GM21717 (cell line): ENCODE measurements at regions not wholly inside any gene's neighbourhood (a gene's known extent, or its start where the extent isn't known, plus 50 kb on each side); places are given as distances from the start of the nearest gene placed in this dataset.
"Not testable (repeated sequence)": the region's sequence is repeated elsewhere in the genome, so short reads cannot be mapped to it uniquely, and the experiment has no call there.

Experiments used
- ATAC-seq: cut with Tn5 transposase; IDR thresholded peaks from one replicate; pipeline ENCODE4 v1.9.1; 2021; ENCODE audit warnings: mild to moderate bottlenecking, moderate library complexity; ENCODE audit not compliant: unreplicated experiment

DNA sequence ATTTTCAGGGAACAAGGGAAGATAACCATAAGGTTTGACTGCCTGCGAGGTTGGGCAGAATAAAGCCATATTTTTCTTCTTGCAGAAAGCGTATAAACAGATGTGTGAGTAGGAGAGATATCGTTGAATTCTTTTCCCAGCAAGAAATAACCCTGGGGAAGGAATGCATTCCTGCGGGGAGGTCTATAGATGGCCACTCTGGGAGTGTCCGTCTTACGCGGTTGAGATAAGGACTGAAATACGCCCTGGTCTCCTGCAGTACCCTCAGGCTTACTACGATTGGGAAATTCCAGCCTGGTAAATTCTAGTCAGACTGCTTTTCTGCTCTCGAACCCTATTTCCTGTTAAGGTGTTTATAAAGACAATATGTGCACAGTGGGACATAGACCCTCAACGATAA, 225.0 kb downstream of the LRIG3 start:
- no peak for ATAC-seq

- no peak for ATAC-seq
Observed at GRCh38 chr12:58701536-58701935, 218.8 kb downstream of the LRIG3 start.

GRCh38 chr12:58703866-58704265, 216.4 kb downstream of the LRIG3 start:
- no peak for ATAC-seq

- not testable (repeated sequence) for ATAC-seq
Observed at GRCh38 chr12:58704770-58705169, 215.5 kb downstream of the LRIG3 start.

DNA sequence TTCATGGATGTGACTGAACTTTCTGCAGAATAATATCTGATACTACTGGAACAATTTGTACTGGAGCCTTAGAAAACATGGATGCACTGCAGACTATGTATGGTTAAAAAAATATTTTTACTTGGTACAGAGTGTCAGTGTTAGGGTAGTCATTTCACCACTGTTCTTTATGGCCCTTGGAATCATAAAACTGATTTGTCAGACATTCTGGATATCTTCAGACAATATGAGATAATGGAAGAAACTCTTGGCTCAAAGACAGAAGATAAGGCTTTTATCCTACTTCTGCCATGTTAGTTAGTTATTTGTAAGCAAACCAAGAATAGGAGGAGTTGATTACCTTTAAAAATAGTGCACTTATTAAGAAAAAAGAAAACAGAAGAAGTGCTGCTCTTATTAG, 209.4 kb downstream of the LRIG3 start:
- no peak for ATAC-seq

DNA sequence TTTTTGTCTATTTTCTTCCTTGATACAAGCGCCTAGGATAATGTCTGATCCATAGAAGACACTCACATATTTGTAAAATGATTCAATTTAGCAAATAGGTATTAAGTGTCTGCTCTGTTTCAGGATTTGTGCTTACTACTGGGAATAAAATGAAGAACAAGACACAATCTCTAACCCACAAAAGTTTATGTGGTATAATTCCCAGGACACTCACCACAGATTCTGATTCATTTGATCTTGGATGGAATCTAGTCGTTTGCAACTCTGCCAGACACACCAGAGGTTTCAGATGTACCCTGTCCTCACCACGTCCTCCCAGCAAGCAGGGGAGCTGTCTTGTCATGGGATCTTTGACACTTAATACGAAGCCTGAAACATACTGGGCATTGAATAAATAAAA, 208.3 kb downstream of the LRIG3 start:
- ATAC-seq = no peak

DNA sequence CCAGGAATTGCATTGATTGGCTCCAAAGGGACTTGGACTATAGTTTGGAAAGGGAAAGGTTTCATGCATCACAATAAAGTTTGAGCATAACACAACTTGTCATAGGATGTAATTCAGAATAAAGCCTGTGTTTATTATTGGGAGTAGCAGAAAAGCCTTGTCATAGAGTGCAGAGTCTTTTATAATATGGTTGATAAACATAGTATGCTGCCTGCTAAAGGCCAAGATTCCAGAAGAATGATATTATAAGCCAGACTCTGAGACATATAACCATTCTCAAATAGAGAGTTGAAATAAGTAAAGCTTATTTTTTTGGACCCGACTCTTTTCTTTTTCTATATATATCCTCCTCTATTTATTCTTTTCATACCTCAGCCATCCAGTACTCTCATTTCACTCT, 207.3 kb downstream of the LRIG3 start:
- ATAC-seq = no peak

GRCh38 chr12:58719161-58719560, 201.1 kb downstream of the LRIG3 start:
- ATAC-seq = no peak

- ATAC-seq = no peak
Observed at GRCh38 chr12:58720421-58720820, 199.9 kb downstream of the LRIG3 start.

- ATAC-seq = no peak
Observed at GRCh38 chr12:58725400-58726105, 194.8 kb downstream of the LRIG3 start.

DNA sequence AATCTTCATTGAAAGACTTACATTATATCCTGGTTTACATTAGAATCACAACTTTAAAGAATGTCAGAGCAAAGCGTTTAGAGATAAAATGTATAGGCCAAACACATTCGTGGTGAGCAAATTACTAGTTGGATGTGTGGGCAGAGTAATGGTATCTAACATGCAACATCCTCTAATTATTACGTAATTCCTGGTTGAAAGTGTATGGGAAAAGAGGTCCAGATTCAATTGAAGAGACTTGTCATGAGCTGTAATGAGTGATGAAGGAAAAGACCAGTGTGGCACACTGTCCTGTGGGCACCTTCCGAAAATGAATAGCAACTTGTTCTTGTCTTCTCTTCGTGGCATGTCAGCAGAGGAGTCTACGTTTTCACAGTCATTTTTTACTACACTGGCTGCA, 192.8 kb downstream of the LRIG3 start:
- ATAC-seq = no peak

- no peak for ATAC-seq
Observed at GRCh38 chr12:58728397-58728796, 191.9 kb downstream of the LRIG3 start.

- ATAC-seq = no peak
Observed at GRCh38 chr12:58731096-58731495, 189.2 kb downstream of the LRIG3 start.

- ATAC-seq = no peak
Observed at GRCh38 chr12:58732894-58733293, 187.4 kb downstream of the LRIG3 start.

GRCh38 chr12:58741226-58741625, 179.1 kb downstream of the LRIG3 start:
- ATAC-seq = no peak

DNA sequence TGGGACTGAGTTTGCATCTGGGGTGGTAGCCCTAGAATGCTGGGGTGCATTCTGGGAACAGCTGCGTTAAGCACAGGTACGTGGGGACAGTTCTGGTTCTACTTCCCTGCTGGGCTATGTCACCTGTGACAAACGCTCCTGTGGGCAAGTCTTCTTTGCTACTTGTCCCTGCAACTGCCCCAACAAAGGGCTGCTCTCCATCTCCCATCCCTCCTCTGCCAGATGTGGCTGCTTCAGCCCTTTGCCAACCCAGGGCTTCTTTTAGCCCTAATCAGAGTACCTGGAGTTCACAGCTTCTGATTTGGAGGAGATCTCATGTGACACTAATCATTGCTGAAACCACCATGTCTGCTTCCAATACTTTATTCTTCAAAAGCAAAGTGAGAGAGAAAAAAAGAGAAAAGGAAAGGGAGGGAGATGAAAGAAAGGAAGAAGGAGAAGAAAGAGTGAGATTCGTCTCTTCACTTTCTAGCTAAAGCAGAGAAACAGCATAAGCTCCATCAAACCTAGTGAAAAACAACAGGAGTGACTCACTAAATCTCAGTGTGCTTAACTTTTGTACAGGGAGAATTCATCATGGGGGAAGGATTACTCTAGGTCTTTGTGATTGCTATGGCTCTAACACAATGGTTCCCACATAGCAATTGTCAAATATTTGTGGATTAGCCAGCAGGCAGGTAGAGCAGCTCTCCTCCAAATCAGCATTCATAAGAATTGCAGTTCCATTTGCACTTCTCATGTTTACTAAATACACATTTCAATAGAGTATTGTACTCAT, 174.8 kb downstream of the LRIG3 start:
- ATAC-seq = no peak

GRCh38 chr12:58747533-58747932, 172.8 kb downstream of the LRIG3 start:
- ATAC-seq = no peak

DNA sequence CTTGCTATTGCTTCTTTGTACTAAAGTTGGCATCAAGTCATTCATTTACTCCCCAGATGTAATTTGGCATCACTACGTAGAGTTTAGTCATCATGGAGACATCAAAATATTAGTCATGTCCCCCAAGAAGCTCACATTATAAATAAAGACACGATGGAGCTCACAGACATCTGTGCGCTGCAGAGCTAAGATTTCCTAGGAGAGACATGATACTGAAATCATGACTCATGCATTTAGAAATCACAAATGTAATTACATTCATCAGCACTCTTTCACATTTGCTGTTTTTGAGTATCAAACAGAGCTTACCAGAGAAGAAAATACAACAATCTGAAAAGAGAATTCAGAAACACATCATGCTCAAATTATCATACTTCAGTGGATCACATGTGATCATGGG, 169.8 kb downstream of the LRIG3 start:
- no peak for ATAC-seq

DNA sequence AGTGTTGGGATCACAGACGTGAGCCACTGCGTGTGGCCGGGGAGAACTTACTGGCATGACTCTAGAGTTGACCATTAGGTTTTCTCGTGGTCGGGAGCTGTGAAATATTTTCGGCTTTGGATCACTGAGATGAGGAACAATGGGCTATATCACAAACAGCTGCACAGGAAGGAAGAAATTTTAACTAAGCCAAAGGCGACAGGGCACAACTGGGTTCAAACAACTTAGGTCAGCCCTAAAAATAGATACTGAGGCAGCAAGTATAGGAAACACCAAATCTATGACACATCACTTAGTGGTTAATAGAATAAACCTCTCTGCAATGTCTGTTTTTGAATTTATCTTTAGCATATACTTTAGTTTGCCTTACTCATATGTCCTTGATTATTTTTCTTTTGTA, 162.9 kb downstream of the LRIG3 start:
- no peak for ATAC-seq

DNA sequence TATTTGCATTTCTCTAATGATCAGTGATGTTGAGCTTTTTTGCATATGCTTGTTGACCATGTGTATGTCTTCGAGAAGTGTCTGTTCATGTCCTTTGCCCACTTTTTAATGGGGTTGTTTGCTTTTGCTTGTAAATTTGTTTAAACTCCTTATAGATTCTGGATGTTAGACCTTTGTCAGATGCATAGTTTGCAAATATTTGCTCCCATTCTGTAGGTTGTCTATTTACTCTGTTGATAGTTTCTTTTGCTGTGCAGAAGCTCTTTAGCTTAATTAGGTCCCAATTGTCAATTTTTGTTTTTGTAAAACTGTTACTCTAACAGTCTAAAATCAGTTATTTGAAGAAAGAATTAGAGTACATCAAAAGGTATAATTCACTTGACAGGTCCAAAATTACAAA, 160.6 kb downstream of the LRIG3 start:
- not testable (repeated sequence) for ATAC-seq

DNA sequence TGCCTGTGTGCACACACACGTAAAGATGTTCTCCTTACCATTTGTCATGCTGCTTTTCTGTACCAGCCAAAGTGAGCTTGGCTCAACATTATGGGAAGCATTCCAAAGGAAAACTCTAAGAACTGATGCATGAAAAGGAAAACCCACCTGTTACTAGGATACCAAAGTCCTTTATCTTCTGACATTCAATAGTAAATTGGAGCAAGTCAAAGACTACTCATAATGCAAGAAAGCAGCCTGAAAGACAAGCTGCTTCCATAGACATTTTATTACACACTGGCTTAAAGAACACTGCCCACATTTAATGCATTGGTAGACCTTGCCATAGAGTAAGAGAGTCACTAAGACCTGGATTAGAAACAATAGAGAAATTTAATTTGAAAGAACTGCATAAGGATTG, 159.0 kb downstream of the LRIG3 start:
- no peak for ATAC-seq

- ATAC-seq = no peak
Observed at GRCh38 chr12:58764100-58764953, 156.0 kb downstream of the LRIG3 start.
